HEK293T (cell line): ENCODE measurements at regions not wholly inside any gene's neighbourhood (a gene's known extent, or its start where the extent isn't known, plus 50 kb on each side); places are given as distances from the start of the nearest gene placed in this dataset.
A peak's percentile ranks its signal among the peaks of the same experiment; 100 is the strongest.
"Not testable (repeated sequence)": the region's sequence is repeated elsewhere in the genome, so short reads cannot be mapped to it uniquely, and the experiment has no call there.

Experiments used
- CTCF ChIA-PET: fragments of 350-600 bp; formaldehyde crosslinking; extraction: SDS; loops from one replicate; lab custom pipeline; 2021; ENCODE audit warnings: antibody characterized with exemption, inconsistent platforms; lab: Yijun Ruan, JAX
- POLR2A ChIA-PET: fragments of 350-600 bp; formaldehyde crosslinking; extraction: SDS; loops from one replicate; lab custom pipeline; 2020; ENCODE audit warnings: antibody characterized with exemption, inconsistent platforms; lab: Yijun Ruan, JAX
- DNase-seq: peaks from one replicate; pipeline ENCODE4 v3.0.0; 2012; ENCODE audit warnings: mixed read lengths; ENCODE audit errors: extremely low spot score
- ARNT ChIP-seq: fragments of 450-650 bp; IDR thresholded peaks from 2 replicates; pipeline ENCODE4 v1.6.1; 2017; ENCODE audit warnings: mild to moderate bottlenecking
- BHLHE40 ChIP-seq: fragments of 450-650 bp; IDR thresholded peaks from 2 replicates; pipeline ENCODE4 v1.6.1; 2016; ENCODE audit warnings: mild to moderate bottlenecking, moderate library complexity, borderline replicate concordance
- CTBP1 ChIP-seq: fragments of 450-650 bp; IDR thresholded peaks from 2 replicates; pipeline ENCODE4 v1.6.1; 2016; ENCODE audit warnings: borderline replicate concordance
- ELF4 ChIP-seq: fragments of 450-650 bp; IDR thresholded peaks from 2 replicates; pipeline ENCODE4 v1.6.1; 2017; ENCODE audit warnings: antibody characterized with exemption
- FOXA1 ChIP-seq: fragments of 450-650 bp; IDR thresholded peaks from 2 replicates; pipeline ENCODE4 v1.6.1; 2016; ENCODE audit warnings: mild to moderate bottlenecking
- FOXK2 ChIP-seq: fragments of 450-650 bp; IDR thresholded peaks from 2 replicates; pipeline ENCODE4 v1.6.1; 2016; ENCODE audit warnings: mild to moderate bottlenecking
- FOXM1 ChIP-seq: fragments of 450-650 bp; IDR thresholded peaks from 2 replicates; pipeline ENCODE4 v1.6.1; 2017; ENCODE audit warnings: mild to moderate bottlenecking, borderline replicate concordance
- HDGF ChIP-seq: fragments of 450-650 bp; IDR thresholded peaks from 2 replicates; pipeline ENCODE4 v1.6.1; 2017; ENCODE audit warnings: antibody characterized with exemption, borderline replicate concordance
- L3MBTL2 ChIP-seq: fragments of 450-650 bp; conservative IDR thresholded peaks from 2 replicates; pipeline ENCODE4 v1.6.1; 2016; ENCODE audit warnings: mild to moderate bottlenecking
- LEF1 ChIP-seq: fragments of 450-650 bp; IDR thresholded peaks from 2 replicates; pipeline ENCODE4 v1.6.1; 2017; ENCODE audit warnings: mild to moderate bottlenecking, borderline replicate concordance
- NFRKB ChIP-seq: fragments of 450-650 bp; IDR thresholded peaks from 2 replicates; pipeline ENCODE4 v1.6.1; 2016; ENCODE audit warnings: mild to moderate bottlenecking, moderate library complexity
- PKNOX1 ChIP-seq: fragments of 450-650 bp; IDR thresholded peaks from 2 replicates; pipeline ENCODE4 v1.6.1; 2016
- SP1 ChIP-seq: fragments of 450-650 bp; IDR thresholded peaks from 2 replicates; pipeline ENCODE4 v1.6.1; 2017
- SUZ12 ChIP-seq: fragments of 450-650 bp; IDR thresholded peaks from 2 replicates; pipeline ENCODE4 v1.6.1; 2016; ENCODE audit warnings: mild to moderate bottlenecking
- TARDBP ChIP-seq: fragments of 450-650 bp; IDR thresholded peaks from 2 replicates; pipeline ENCODE4 v1.6.1; 2016
- ZNF384 ChIP-seq: fragments of 450-650 bp; IDR thresholded peaks from 2 replicates; pipeline ENCODE4 v1.6.1; 2016

DNA sequence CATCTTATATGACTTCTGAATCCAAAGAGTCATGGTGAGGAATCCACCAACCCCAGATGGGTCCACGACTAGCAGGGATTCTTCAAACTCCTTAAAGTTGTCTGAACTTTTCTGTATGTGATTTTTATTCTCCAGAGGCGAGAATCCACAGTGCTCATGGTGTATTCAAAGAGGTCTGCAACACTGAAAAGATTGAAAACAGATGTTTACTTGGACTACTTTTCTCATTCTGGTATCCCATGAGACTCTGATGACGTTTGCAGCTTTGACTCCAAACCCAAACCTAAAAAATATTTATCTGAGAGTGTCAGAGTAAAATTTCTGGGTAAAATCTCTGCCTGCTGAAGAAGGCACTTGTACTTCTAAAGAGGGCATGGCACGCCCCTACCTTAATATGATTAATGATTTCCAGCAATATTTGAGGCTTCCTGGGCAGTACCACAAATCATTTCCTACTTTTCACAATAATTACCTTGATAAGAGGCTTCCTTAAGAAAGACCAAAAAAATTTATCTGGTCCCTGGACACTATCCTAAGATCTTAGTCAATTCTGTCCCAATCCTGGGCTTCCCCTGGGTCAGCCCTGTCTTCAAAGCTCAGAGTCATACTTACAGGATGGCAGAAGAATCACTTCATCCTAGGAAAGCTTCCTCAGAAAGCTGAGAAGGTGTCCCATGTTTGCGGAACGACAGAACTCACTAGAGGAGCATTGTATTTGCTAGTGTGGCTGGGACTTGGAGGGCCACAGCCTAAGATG, 76.5 kb upstream of the MAP10 start:
- TF ChIP-seq TARDBP (no peak), SP1 (no peak), BHLHE40 (no peak), NFRKB (no peak), ZNF384 (no peak), CTBP1 (no peak), FOXM1 (no peak), ELF4 (no peak), SUZ12 (no peak), FOXA1 (no peak), ARNT (no peak), FOXK2 (no peak), LEF1 (no peak), L3MBTL2 (no peak)
- no peak for DNase-seq
- ChIA-PET CTCF (interaction anchor here (0.6 kb wide), 1 partner anchor 317 kb away, joined by 3 read pairs; no protein-coding TSS in a partner anchor), POLR2A (no interaction called here)

- TF ChIP-seq PKNOX1 (peak; percentile 35), FOXM1 (no peak)
- DNase-seq, result no peak
- POLR2A ChIA-PET, result no interaction called here
- CTCF ChIA-PET, result no interaction called here
These were observed 72.8 kb upstream of the MAP10 start for GRCh38 chr1:232732344-232732910.

GRCh38 chr1:232737917-232738316, 67.3 kb upstream of the MAP10 start:
- ChIA-PET CTCF (interaction anchor here (0.6 kb wide), 1 partner anchor 839 kb away, joined by 4 read pairs; no protein-coding TSS in a partner anchor), POLR2A (no interaction called here)
- DNase-seq, result no peak
- TF ChIP-seq PKNOX1 (peak; percentile 26; the same call in 1 of the 2 replicates), HDGF (no peak), ARNT (no peak), CTBP1 (no peak), BHLHE40 (no peak)

GRCh38 chr1:232743999-232744398, 61.2 kb upstream of the MAP10 start:
- ChIA-PET POLR2A (no interaction called here), CTCF (no interaction called here)
- DNase-seq, result no peak

GRCh38 chr1:232744847-232745246, 60.4 kb upstream of the MAP10 start:
- ChIA-PET POLR2A (no interaction called here), CTCF (no interaction called here)
- DNase-seq, result no peak
- TF ChIP-seq ELF4, result no peak
- TF ChIP-seq BHLHE40, result no peak
- TF ChIP-seq SP1, result no peak
- no peak for TF ChIP-seq NFRKB

More at GRCh38 chr1:232743999-232744398, 61.2 kb upstream of the MAP10 start:
- no peak for TF ChIP-seq LEF1
- no peak for TF ChIP-seq TARDBP
- no peak for TF ChIP-seq HDGF
- TF ChIP-seq SP1, result no peak
- no peak for TF ChIP-seq BHLHE40
- no peak for TF ChIP-seq FOXA1

DNA sequence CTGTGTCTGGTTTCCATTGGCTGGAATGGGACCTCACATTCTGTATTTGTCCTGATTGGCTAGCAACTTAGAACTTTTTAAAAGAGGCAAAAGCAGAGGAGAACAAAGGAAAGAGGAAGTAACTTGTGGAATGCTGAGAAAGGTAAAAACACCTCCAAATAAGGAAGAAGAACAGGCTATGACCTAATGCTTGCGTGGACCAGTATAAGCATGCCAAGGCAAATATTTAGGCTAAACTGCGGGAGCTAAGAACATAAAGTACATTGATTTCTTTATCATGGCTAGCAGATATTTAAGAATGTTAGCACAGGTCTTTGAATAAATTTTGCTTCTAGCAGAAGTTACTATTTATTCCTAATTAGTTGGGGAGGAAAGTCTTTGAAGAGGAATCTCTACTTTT, 59.5 kb upstream of the MAP10 start:
- POLR2A ChIA-PET, DNase-seq, CTCF ChIA-PET: not testable (repeated sequence)

- DNase-seq, result no peak
- CTCF ChIA-PET, result no interaction called here
- POLR2A ChIA-PET, result no interaction called here
- TF ChIP-seq FOXM1, result no peak
- TF ChIP-seq SUZ12, result no peak
- TF ChIP-seq NFRKB, result no peak
- no peak for TF ChIP-seq ELF4
These were observed 56.3 kb upstream of the MAP10 start for GRCh38 chr1:232748910-232749368.
